Suppressor macrophage treated with lipopolysaccharide for 4 hours (primary cell): ENCODE measurements at regions not wholly inside any gene's neighbourhood (a gene's known extent, or its start where the extent isn't known, plus 50 kb on each side); places are given as distances from the start of the nearest gene placed in this dataset.

Experiments
- DNase-seq: peaks from one replicate; pipeline ENCODE4 v3.0.0-alpha.2; 2020

- DNase-seq: no peak
These were observed 71.6 kb downstream of the MYEOV start for GRCh38 chr11:69365558-69365957.

DNA sequence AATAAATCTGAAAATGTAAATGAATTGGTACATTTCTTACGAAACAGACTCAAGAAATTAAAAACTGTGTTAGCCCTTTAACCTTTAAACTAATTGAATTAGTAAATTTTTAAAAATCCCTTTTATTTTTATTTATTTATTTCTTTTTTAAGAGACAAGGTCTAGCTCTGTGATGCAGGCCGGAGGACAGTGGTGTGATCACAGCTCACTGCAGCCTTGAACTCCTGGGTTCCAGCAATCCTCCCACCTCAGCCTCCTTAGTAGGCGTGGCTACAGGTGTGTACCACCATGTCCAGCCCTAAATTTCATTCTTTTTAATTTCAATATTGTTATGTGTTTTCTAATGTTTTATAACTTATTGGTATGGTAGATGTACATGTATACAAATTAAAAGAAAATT, 72.6 kb downstream of the MYEOV start:
- no peak for DNase-seq

- peak; percentile 58 for DNase-seq
These were observed 73.4 kb downstream of the MYEOV start for GRCh38 chr11:69367211-69367964.

DNA sequence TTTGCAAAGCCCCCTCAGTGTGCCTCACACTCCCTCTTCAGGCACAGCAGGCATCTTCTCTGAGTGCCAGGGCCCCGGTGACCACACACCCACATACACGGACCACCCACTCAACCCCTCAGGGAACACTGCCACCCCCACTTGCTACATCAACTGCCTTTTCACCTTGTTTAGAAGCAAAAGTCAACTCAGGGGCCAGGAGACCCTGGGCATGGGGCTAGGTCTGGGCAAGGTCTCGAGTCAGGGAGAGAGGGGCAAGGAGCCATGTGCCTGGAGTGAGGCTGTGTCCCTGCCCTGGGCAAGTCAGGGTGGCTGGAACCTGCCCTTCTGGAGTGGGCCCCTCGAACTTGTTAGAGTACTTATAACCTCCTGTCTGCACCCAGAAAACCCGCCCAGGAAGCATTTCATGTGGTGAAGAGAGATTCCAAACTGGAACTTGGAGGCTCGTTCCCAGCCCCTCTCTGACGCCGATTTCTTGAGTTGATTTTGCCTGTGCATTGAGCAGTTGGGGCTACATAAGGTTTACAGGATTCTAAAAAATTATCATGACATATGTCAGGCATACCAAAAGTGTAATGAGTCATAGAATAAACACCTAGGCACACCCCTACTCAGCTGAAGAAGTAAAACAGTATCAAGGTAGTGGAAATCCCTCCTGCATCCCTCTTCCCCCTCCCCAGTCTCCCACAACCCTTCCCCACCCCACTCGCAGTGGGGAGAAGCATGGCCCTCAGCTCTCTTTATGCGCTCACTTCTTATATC, 74.3 kb downstream of the MYEOV start:
- DNase-seq: no peak

DNA sequence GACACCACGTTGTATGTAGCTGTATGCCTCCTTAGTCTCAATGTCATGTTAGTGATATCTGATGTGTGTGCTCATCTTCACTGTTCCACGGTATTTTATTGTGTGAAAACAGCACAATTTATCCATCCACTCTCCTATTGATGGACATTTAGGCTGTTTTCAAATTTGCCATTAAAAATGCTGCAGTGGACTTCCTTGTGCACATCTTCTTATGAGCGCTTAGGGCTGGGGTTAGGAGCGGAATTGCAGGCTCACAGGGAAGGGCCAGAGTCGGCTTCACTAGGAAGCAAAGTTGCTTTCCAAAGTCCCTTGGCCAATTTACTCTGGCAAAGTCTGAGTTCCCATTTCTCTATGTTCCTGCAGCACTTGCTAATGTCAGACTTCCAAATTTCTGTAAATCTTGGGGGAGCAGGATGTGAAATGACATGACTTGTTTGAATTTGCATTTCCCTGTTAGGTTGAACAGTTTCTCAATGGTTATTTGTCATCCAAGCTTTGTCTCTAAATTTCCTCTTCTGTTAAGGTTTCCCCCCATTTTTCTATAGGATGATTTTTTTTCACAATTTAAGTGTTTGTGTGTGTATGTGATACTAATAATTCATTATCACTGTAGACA, 75.4 kb downstream of the MYEOV start:
- DNase-seq: peak; percentile 43

DNA sequence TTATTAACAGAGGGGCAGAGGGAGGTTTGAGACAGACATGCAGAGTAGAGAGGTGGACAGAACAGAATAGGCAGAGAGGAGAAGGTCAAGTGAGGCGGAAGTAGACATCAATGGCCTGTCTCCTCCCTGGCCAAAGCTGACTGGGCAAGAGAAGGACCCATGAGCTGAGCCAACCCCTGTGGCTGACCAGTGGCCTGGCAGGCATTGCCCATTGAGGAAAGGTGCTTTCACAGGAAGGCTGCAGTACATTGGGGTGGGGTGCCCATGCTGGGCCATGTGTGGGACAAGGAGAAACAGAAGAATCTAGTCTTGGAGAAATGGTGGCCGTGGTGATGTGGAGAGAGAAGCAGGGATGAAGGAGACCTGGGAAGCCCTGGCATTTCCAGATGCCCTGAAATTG, 76.0 kb downstream of the MYEOV start:
- DNase-seq: no peak

- DNase-seq: no peak
These were observed 77.2 kb downstream of the MYEOV start for GRCh38 chr11:69370984-69371709.

- DNase-seq: no peak
These were observed 78.0 kb downstream of the MYEOV start for GRCh38 chr11:69371731-69372588.

DNA sequence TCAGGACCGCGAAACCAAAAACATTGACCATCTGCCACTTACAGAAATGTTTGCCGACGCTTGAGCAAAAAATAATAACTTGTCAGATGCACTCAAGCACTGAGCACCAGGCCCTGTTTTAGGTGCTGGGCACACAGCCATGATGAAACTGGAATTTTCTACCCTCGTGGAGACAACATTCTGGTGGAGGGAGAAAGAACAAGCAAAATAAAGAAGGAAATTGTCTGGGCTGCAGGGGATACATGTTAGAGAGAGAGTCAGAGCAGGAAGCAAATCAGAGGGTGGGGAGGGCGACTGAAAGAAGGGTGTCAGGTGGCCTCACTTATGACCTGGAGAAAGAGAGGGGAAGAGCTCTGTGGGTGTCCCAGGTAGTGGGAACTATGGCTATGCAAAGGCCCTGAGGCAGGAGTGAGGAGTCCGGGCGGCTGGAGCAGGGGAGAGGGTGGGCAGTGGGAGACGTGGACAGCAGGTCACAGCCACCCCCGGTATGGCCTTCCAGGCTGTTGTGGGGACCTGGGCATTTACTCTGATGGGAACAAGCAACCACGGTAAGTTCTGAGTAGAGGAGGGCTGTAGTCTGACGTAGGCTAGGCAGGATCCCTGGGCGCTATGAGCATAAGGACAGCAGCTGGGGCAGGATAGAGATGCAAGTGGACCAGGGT, 78.8 kb downstream of the MYEOV start:
- no peak for DNase-seq

DNA sequence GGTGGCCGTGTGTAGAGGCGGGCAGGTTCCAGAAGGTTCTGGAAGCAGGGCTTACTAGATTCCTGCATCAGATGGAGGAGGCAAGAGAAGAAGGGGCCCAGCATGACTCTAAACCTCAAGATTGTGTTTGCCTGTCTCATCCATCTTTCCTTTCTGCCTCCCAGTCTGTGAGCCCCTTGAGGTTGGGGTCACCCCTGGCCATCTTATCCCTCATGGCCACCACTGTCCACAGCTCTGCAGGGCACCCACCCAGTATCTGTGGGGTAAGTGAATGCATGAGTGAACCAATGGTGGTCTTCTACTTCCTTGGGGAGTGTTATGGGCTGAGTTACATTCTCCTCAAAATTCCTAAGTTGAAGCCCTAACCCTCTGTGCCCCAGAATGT, 79.3 kb downstream of the MYEOV start:
- no peak for DNase-seq

DNA sequence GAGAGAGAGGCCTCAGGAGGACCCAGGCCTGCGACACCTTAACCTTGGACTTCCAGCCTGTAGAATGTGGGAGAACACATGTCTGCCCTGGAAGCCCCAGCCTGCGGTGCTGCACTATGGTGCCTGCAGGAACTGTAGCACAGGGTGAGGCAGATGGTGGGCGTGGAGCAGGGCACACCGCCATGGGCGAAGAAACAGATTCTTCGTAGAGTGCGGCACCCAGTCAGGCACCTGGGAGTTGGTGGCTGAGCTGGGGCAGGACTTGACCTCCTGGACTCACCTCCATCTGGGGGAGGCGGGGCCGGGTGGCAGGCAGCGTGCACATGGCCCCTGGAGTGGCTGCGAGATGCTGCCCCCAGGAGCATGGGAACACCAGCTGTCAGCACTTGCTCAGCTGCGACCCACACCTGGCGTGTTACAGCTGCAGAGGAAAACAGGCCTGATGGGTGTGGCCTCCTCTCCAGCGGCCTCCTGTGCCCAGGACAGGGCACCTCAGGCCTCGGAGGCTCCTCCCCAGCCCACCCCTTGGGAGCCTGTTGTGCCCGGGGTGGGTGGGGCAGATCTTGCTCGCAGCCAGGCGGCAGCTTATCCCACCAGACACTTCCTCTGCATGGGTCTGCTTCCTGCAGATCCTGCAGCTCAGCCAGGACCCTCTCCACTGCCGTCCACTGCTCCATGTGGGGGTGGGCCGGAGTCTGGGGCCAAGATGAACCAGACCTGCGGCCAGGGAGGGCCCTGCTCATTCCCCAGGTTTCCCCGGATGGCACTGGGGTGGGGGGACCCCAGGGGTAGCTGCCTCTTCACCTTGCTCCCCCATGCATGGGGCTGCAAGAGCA, 80.4 kb downstream of the MYEOV start:
- DNase-seq: no peak

- DNase-seq: no peak
These were observed 81.0 kb downstream of the MYEOV start for GRCh38 chr11:69374946-69375310.

- DNase-seq: no peak
These were observed 81.6 kb downstream of the MYEOV start for GRCh38 chr11:69375316-69376154.

- DNase-seq: no peak
These were observed 82.4 kb downstream of the MYEOV start for GRCh38 chr11:69376155-69377028.

DNA sequence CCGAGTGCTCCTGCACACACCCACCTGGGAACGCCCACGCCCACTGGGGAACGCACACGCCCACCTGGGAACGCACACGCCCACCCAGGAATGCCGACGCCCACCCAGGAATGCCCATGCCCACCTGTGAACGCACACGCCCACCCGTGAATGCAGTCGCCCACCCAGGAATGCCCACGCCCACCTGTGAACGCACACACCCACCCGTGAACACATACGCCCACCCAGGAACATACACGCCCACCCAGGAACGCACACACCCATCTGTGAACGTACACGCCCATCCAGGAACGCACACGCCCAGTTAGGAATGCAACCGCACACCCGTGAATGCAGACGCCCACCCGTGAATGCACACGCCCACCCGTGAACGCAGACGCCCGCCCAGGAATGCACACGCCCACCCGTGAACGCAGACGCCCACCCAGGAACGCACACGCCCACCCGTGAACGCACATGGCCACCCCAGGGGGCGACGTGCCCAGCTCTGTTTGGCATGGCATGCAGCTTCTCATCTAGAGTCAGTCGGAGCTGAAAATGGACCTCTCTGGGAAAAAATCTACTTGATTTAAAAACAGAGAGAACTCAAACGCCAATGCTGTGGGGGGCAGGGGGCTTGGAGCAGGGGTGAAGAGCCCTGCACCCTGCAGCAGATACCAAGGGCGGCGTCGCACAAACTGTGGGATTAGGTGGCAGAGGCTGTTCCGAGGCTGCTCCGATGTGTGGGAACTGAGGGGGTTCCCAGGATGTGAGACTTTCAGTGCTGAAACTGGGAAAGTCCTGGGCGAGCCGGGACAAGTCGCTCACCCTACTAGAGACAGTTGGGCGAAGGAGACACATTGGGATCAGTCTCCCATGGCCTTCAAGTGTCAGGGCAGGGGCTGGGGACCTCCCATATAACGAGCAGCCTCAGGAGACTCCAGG, 83.3 kb downstream of the MYEOV start:
- no peak for DNase-seq

GRCh38 chr11:69377953-69378302, 84.0 kb downstream of the MYEOV start:
- no peak for DNase-seq

DNA sequence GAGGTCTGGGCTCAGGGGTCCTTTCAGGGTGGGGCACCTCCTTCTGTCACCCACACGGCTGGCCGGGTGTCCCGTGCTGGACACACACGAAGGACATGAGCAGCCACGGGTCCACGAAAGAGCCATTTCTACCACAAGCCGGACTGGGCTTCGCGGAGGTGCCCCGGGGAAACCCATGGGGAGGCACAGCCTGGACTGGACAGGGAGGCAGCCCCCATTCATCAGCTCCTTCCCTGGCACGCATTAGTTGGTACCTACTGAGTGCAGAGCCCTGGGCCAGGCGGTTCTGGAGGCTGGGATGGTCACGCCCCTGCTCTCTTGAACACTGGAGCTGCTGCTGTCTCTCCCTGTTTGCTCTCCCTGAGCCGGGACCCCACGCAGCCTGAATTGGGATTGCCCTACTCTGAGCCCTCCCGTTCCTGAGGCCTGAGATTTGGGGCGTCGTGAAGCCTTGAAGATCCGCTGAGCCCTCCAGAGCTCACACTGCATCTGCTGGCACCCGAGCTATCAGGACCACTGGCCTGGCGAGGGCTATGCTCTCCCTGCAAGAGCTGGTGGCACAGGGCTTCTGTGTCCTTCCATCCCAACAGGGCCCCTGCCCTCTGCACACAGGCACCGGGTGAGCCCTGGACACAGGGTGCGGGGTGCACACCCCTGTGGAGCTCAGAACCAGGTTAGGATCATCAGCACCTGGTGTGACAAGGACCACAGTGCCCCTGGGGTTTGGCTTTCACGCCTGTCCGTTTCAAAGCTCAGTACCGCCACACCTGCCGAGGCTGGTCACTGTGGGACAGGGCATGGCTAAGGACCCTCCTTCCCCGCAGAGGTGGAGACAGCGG, 84.6 kb downstream of the MYEOV start:
- DNase-seq: no peak
